ENCODE measurements at regions not wholly inside any gene's neighbourhood (a gene's known extent, or its start where the extent isn't known, plus 50 kb on each side); places are given as distances from the start of the nearest gene placed in this dataset.
"Not testable (repeated sequence)": the region's sequence is repeated elsewhere in the genome, so short reads cannot be mapped to it uniquely, and the experiment has no call there.

DNA sequence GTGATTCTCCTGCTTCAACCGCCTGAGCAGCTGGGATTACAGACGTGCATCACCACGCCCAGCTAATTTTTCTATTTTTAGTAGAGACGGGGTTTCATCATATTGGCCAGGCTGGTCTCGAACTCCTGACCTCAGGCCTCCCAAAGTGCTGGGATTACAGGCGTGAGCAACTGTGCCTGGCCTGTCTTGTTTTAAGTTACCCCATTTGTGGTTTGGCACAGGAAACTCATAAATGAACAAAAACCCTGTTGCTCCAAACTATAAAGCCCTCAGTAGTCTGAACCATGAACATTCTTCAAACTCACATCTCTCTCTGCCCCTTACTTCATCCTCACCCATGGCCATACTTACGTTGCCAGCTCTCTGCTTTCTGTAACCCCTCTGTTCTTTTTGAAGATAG, 61.7 kb downstream of the RHOU start:
- DNase-seq: not testable (repeated sequence)

DNA sequence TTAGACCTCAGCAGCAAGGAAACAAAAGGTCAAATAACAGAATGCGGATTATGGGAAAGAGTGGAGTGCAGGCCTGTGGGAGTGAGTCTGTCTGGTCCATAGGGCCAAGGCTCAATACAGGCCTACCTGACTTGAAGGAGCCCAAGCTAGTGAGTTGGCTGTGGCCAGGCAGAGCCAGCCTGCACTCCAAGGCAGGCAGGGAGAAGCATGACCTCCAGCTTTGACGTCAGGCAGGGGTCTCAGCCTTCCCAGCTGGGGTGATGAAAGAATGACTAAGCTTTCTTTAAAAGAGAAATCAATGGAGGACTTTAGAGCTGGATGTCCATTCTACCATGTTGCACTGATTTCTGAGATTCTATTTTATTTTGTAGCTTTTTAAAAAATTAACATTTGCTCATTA, 62.8 kb downstream of the RHOU start:
- DNase-seq: no peak

DNA sequence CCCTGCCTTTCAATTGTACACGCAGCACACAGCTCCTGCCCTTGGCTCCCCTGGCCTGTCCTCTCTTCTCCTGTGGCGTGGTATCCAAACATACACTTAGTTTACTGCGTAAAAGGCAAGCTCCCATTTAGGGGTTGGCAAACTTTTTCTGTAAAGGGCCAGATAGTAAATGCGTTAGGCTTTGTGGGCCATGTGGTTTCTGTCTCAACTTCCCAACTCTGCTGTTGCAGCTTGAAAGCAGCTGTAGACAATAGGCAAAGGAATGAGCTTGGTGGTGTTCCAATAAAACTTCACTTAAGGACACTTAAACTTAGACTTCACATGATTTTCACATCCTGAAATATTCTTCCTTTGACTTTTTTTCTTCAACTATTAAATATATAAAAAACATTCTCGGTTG, 63.3 kb downstream of the RHOU start:
- no peak for DNase-seq

DNA sequence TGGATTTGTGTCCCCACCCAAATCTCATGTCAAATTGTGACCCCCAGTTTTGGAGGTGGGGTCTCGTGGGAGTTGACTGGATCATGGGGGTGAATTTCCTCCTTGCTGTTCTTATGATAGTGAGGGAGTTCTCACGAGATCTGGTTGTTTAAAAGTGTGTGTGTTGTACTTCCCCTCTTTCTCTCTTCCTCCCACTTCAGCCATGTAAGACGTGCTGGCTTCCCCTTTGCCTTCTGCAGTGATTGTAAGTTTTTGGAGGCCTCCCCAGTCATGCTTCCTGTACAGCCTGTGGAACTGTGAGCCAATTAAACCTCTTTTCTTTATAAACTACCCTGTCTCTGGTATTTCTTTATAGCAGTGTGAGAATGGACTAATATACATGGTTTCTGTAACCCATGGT, 64.6 kb downstream of the RHOU start:
- DNase-seq: no peak

DNA sequence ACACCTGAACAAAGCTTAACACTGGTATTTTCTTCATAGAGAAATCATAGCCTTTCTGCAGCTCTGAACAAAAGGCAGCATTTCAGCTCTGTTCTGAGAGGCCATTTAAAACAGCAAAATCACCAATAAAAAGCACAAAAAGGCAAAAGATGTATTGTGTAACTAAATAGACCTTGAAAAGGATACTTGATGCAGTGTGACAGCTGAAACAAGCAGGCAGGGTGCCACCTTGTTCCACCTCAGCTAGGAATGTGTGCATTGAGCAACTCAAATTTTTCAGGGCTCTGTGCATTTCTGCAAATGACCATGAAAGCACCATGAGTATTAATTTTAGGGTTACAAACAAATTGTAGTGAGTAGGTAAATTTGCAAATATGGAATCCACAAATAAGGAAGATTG, 65.8 kb downstream of the RHOU start:
- no peak for DNase-seq

DNA sequence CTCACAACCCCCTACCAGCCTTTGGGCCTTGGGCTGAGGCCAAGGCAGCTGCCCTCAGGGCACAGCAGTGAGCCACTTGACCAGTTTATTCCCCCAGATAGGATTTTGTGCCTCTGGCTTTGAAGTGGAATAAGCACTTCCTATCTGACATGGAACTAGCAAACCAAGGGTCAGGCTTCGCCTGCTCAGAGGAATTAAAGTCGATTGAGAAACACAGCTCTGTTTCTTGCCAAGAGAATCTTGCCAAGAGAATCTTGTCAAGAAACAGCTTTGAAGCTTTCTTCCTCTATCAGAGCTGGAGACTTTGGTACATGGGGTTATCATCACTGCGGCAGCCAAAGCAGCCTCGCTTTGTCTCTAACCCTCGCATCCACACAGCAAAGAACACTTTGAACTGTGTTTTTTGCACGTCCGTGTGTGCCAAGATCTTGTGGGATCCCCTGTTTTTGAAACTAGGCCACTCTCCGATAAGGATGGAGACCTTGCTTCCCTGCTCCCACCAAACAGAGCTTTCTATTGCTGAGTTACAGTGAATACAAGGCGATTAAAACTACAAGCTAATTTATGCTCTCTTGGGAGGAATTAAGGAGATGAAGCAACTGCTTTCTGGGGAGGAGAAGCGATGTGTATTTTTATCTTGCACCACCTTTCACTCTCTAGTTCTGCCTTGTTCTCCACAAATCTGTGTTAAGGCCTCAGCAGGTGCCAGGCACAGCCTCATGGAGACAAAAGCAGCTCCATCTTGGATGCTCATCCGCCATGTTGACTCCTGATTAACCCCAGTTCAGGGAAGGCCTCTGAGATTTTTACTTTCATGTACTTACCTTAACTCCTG, 67.3 kb downstream of the RHOU start:
- DNase-seq: no peak

DNA sequence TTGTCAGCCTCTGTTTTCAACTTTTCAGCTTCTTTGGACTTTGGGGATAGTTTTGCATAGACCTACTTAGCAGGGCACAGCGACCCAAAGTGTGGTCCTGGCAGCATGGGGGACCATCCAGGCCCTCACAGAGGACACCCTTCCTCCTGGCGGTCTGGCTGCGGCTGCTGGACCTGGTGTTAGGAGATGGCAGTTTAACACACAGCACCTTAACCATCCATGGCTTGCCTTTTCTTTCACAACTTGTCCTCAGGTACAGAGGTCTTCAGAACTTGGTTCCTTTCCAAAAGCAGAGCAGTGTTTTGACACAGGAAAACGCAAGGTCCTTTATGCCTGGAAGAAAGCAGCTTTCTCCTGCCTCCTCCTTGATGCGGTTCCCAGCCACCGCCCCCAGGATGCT, 68.1 kb downstream of the RHOU start:
- no peak for DNase-seq

DNA sequence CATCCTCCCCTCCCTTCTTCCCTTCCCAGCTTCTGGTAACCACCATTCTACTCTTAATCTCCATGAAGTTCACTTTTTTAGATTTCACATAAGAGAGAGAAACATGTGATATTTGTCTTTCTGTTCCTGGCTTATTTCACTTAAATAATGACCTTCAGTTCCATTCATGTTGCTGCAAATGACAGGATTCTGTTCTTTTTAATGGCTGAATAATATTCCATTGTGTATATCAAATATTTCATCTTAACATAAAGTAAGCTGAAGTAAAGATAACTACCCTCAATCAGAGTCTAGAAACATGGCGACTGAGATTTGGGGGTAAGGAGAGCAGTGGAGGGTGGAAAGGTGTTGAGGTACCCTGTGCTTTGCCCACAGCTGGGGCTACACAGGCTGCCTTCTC, 68.9 kb downstream of the RHOU start:
- DNase-seq: no peak

DNA sequence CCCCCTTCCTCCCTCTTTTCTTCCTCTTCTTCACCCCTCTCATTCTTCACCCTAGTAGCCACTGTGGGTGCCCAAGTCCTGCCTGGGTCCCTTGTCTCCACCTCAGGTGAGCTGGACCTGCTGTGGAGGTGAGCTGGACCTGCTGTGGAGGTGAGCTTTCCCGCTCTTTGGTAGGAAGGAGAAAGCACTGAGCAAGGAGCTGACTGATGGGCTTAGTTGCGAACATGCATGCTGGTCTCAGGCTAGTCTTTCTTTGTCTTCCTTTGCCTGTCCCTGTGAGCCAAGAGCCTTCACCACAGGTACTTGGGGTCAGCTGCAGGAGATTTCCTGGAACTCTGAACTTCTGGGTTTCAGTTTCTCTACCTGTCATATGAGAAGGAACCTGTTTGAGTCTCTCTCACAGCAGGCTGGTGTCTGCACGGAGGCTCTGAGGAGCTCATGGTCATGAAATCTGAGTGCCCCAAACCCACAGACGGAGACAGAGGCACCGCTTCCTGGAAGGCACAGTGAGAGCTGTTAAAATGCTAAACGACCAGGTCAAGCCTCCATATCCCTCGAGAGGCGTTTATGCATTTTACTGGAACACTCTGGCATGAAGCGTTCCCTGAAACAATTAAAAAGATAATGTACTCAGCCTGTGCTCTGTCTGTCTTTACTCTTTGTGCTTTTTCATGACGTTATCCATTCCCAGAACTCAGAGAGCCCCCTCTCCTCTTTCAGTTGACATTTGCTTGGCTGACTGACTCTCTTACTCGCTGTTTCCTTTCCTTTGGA, 69.5 kb downstream of the RHOU start:
- DNase-seq: no peak

DNA sequence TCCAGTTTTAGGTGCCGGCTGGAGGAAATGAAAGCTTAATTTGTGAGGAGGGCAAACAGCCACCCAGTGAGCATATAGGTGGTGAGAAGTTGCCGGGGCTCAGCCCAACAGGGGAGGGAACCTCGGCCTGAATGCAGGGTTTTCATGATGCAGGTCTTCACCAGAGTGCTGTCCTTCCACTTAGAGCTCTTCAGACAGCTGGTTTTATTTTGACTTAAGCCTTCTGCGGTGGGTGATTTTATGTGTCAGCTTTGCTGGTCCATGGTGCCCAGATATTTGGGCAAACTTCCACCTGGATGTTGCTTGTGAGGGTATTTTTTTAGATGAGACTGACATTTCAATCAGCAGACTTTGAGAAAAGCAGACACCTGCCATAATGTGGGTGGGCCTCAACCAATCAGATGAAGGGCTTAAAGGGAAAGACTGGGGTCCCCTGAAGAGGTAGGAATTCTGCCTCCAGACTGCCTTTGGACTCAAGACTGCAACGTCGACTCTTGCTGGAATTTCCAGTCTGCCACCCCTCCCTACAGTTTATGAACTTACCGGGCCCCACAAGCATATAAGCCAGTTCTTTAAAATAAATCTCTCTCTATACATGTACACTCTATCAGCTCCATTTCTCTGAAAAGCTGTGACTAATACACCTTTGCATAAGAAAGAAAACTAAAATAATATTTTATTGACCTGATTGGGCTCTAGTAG, 72.8 kb downstream of the RHOU start:
- DNase-seq: no peak

DNA sequence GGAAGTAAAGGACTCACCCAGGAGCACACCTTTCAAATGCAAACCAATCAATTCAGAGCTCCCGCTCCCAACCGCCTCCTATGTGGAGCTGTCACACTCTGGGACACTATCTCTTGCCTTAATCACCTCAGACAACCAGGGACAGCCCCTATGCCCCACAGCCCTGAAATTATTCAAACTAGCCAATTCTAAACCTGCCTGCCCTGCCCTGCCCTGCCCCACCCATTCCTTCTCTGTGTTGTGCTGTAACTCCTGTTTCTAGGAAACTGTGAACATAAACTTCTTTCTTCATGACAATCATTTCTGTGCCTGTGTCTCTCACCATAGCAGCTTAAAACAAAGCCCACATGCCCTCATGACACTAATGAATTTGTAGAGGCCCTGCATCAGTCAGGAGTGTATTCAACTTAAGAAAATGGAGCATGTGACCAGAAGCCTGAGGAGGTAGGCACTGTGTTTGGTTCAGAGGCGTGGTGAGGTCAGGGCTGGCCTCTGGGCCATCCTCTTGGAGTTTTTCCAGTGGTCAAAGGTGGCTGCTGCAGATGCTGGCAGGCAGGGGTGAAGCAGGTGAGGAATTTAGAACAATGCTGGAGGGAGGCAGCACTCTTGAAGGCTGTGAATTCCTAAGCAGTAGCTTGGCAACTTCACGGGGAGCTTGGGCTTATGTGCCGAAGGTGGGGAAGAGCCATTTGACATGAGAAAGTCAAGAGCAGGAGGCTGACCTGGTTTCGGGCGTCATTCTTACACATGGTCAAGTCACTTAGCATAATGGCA, 74.5 kb downstream of the RHOU start:
- DNase-seq: no peak

DNA sequence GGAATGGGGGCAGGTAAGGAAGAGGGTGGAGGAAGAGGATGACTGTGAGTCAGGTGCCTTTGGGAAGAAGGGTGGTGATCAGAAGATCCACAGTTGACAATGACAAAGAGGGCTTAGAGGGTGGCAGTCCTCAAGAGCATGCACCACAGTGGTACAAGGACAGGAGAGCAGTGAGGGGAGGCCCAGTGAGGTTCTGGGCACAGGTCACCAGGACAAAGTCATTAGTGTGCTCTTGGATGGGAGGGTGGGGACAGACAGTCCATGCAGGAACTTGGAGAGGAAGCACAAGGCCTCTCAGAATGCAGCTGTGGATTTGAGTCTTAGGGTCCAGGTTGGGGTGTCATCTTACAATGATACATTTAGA, 75.1 kb downstream of the RHOU start:
- no peak for DNase-seq

DNA sequence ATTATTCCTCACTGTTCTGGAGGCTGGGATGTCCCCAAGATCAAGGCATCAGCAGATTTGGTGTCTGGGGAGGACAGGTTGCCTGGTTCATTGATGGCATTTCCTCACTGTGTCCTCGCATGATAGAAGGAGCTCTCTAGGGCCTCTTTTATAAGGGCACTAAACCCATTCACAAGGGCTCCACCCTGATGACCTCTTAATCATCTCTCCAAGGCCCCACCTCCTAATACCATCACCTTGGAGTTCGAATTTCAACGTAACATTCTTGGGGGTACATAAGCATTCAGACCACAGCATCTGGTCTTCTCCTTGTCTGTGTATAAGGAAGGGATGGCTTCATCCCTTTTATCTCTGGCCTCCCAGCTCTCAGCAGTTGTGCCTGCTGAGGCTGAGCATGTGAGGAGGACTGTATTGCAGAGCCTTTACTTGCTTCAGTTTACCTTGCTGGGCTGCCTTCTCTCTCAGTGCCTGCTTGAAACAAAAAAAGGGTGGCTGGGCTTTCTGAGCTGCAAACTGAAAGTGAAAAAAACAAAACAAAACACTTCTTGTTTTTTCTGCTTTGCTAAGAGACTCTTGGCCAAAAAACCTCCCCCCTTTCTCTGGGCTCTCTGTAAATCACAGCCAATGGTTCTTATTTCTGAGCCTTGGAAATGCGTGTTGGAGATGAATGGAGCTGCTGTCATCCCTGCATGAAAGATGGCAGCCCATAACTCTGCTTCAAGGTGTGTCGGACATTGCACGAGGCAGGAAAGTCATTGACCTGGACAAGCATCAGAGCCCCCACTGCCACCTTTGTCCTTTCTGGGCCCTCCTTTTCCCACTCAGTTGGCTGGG, 75.8 kb downstream of the RHOU start:
- no peak for DNase-seq

DNA sequence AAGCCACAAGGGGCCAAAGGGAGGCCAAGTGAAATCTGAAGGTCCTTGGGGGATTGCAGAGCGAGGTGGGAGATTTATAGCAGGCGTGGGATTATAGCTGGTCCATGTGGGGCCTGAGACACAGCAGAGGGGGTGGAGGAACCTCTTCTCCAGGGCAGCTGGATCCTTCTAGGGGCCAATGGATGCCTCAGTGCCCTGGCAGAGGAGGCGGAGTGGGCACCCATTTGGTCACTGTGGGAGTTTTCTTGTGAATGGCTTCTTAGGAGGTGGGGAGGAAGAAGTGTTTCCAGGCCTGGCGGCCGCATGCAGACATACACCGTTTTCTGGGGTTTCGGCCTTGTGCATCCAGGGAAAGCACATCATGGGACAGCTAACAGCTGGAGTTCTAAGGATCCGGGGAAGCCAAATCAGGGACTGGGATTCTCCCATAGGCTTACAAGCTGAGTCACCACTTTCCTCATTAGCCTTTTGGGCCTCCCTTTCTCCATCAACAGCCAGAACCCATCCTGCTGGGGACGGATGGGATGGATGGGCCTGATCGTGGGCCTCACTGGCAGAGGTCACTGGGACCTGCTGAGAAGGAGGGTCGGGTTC, 76.5 kb downstream of the RHOU start:
- DNase-seq: no peak

DNA sequence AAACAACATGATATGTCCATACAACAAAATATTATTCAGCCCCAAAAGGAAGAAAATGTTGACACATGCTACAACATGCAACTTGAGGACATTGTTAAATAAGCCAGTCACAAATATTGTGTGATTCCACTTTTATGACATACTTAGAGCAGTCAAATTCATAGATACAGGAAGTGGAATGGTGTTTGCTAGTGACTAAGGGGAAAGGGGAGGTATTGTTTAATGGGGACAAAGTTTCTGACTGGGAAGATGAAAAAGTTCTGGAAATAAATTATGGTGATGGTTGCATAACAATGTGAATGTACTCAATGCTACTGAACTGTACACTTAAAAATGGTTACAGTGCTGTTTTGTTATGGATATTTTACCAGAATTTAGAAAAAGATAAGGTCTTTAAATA, 77.7 kb downstream of the RHOU start:
- DNase-seq: no peak

DNA sequence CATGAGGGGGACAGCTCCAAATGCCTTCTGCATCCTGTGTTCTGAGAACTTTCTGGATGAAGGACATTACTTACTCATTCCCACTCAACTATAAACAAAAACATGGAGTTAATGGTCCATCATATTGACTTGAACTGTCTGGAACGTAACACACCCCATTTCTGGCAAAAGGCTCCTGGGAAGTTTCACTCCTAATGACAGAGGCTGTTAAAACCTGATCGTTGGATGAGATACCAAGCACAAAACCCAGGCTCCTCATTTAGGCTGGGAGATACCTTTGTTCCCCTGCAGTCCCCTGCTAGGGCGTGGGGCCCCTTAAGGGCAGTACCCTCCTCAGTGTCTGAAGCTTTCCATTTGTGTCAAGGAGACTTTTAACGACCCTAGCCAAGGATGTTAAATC, 78.9 kb downstream of the RHOU start:
- no peak for DNase-seq

DNA sequence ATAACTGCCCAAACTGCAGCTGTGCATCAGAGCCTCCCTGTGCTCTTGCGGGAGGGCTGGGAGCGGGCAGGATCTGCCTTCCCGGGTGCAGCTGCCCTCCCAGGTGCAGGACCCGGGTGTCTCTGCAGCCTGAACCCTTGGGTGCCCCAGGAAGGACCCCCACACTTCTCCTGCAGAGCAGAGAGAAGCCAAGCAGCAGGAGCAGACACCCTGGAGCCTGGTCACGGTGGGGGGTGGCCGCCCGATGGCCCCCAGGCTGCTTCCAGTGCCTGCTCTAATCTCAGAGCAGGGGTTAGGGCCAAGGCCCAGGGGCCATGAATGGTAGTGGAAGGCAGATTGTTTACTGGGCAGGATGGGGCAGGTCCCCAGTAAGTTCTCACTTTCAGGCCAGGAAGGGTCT, 83.0 kb downstream of the RHOU start:
- DNase-seq: no peak

DNA sequence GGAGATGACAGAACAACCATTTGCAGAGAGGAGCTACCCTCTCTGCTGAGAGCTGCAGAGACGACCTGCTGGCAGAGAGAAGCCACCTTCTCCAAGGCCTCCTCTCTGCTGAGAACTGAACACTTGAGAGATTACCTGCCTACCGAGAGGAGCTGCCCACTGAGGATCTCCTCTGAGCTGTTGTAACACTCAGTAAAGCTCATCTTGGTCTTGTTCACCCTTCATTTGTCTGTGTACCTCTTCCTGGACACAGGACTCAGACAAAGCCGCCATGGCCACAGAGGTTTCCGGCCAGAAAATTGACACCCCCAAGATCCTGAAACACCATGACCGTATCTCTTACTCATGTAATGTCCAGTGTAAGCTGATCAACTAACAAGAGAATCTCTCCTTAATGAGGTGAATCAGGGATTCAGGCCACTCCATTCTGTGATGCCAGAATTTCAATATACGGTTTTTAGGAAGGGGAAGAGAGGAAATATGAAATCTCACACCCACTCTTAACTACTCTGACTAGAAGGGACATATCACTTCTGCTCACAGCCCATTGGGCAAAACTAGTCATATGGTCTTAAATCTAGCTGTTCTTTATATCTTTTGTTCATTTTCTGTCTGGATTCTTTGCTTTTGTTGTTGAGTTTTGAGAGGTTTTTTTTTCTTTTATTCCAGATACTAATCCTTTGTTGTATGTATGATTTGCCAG, 83.8 kb downstream of the RHOU start:
- DNase-seq: no peak

DNA sequence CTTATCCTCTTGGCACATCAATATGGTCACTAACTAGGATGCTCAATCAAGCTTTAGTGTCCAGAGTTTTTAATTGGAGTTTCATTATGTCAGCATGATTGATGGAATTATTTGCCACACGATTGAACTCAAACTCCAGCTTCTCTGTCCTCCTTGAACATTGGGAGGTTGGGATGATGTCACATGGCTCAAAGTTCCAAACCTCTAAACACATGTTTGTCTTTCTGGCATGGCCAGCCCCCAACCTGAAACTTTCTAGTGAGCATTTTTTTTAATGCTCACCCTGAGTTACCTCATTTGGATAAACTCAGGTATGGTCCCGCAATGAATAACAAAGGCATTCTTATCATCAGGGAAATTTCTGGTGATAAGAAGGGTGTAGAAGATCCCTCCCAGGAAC, 86.0 kb downstream of the RHOU start:
- no peak for DNase-seq

DNA sequence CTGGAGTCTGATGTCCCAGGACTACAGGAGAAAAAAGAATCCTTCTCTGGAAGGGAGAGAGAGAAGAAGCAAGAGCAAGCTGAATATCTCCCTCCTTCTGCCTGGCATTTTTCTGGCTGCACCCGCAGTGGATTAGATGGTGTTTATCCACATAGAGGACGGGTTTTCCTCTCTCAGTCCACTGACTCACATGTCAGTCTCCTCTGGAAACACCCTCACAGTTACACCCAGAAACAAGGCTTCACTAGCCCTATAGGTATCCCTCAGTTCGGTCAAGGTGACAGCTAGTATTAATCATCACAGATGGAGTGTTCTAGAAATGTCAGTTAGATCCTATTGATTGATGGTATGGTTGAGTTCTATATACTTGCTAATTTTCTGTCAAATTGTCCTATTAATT, 87.9 kb downstream of the RHOU start:
- no peak for DNase-seq

DNA sequence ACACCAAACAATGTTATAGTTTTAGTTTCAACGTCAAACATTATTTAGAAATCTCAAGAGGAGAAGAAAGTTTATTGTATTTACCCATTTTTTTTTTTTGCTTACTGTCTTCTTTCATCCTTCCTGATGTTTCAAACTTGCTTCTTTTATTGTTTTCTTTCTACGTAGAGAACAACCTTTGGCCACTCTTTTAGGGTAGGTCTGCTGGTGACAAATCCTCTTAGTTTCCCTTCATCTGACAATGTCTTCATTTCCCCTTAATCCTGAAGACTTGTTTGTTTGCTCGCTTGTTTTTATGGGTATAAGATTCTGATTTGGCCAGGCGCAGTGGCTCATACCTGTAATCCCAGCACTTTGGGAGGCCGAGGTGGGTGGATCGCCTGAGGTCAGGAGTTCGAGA, 89.1 kb downstream of the RHOU start:
- DNase-seq: no peak
